CD4-positive, alpha-beta T cell treated with Interferon alpha-2 for 1 hour (primary cell): ENCODE measurements at regions not wholly inside any gene's neighbourhood (a gene's known extent, or its start where the extent isn't known, plus 50 kb on each side); places are given as distances from the start of the nearest gene placed in this dataset.

Experiments used
- DNase-seq, 2 donors: peaks; one replicate each; pipeline ENCODE4 v3.0.0-alpha.2; 2020 to 2022

- no peak for DNase-seq
Measured at GRCh38 chr9:126095546-126096190, 231.0 kb upstream of the MVB12B start.

- no peak for DNase-seq
Measured at GRCh38 chr9:126096340-126096739, 230.3 kb upstream of the MVB12B start.

- DNase-seq = no peak
Measured at GRCh38 chr9:126097679-126098078, 228.9 kb upstream of the MVB12B start.

DNA sequence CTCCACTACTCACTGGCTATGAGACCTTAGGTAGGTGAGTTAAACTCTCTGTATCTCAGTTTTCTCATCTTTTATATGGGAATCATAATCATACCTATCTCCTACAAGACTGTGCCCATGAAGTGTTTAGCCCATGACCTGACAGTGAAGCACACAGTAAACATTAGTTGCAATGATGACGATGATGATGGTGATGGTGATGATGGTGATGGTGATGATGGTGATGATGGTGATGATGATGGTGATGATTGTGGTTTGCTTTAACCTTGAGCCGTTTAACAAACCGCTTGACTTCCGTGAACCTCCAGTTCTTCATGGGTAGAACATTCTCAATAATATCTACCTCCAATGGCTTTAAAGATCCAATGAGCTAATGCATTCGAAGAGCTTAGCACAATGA is 220.2 kb upstream of the MVB12B start:
- DNase-seq = no peak

DNA sequence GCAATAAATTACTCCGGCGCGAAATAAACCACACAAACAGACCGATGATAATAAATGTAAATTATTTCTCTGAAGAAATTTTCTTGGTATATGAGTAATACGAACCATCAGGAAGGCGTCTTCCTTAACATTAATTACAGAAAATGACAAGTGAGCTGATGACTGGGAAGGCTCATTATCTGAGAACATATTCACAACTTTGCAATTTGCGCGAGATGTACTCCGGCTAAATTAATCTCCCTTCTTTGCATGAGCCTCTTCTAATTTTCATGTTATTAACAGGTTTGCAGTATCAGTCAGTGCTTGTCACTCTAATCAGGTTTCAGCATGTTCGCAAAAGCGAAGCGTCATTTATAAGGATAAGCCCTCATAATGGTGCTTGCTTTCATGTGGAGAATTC is 218.9 kb upstream of the MVB12B start:
- DNase-seq = no peak

DNA sequence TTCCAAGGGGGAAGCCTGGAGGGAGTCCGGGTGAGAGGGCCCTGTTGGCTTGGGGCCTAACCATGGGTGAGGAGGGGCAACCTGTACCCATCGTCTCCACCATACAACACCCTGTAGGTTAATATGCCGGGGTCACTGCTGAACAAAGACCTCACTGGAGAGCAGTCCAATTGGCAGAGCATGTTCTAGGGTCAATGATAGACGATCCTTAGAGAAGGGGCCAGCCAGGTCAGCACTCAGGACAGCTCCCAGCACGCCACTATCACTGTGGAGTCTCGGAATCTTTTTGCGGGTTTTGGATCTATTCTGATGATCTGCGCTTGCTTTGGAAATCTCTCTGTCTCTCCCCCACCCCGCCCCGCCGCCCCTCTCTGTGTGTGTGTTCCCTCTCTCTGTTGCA is 218.4 kb upstream of the MVB12B start:
- no peak for DNase-seq

DNA sequence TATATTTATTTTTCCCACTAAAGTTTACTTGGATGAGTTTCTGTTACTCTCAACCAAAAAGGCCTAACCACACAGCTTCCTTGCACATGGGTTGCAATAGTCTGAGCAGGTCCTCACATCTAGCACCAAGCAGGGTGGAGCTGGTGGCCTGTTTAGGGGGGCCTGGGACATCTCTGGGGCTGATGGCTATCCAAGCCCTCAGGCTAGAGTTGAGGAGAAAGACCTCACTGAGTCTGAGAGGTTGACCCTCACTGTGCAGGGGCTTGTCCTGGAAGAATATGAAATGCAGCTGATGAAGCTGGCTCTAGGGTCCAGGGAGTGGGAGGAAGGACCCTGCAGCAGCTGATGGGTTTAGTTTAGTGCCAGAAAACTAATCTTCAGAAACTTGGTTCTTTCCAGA is 217.1 kb upstream of the MVB12B start:
- no peak for DNase-seq

DNA sequence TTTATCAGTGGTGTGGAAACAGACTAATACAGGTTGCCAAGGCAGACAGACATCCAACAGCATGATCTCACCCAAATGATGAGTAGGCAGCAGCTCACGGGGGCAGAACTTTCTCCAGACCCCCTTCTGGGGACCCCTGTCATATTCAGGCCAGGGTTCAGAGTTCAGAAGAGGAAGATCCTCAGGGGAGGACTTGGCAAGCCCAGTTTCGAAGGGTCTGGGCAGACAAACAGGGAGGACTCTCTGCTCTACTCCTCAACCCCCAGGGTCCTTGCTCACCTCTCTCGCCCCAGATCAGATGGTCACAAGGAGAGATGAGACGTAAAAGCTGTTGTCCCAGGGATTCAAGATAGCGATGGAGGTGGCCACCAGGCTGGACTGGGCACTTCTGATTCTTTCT is 215.1 kb upstream of the MVB12B start:
- DNase-seq = no peak

DNA sequence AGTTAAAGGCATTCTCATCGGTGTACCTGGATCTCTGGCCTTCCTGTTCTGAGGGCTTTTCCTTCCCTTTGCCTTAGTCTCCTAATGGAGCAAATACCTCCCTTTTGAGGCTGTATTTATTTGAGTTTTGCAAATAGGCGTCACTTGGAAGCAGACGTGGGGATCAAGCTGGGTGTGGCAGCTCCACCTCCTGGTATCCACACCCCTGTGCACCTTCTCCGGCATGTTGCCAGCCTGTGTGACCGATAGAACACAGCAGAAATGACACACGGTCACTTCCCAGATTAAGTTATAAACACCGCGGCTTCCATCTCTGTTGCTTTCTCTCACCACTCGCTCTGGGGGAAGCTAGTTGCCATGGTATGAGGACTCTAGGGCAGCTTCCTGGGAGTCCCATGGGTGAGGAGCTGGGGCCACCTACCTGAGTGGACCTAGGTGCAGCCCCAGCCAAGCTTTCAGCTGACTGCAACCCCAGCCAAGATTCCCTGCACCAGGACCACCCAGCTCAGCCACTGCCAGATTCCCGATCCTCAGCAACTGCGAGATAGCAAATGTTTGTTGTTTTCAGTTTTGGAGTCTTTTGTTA is 214.4 kb upstream of the MVB12B start:
- no peak for DNase-seq

- DNase-seq = no peak
Measured at GRCh38 chr9:126113176-126113575, 213.5 kb upstream of the MVB12B start.

DNA sequence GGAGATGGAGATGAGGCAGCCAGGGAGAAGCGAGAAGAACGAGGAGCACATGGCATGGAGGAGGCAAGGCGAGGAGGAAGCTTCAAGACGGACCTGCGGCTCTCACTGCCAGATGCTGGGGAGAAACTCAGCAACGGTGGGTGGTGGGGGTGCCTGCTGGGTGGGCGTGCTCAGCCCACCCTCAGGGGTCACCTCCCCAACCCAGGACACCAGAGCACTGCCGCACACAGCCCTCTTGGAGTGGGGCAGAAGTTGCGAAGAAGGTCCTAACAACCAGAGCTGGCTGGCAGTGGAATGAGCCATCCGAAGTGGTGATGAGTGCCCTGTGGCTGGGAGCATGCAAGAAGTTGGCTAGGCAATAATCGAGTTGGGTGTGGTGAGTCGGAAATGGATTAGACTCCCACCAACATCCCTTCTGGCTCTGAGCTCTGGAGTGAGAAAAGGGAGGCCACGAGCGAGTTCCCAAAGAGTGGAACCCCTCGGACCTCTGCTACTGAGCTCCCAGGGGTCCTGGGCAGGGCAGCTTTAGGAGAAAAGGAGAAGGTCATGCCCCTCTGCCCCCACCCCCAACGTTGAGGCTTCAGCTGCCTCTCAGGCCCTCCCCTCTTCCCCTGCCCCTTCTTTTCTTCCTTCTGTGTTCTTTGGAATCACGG is 212.7 kb upstream of the MVB12B start:
- DNase-seq = no peak

- no peak for DNase-seq
Measured at GRCh38 chr9:126114409-126114760, 212.2 kb upstream of the MVB12B start.

DNA sequence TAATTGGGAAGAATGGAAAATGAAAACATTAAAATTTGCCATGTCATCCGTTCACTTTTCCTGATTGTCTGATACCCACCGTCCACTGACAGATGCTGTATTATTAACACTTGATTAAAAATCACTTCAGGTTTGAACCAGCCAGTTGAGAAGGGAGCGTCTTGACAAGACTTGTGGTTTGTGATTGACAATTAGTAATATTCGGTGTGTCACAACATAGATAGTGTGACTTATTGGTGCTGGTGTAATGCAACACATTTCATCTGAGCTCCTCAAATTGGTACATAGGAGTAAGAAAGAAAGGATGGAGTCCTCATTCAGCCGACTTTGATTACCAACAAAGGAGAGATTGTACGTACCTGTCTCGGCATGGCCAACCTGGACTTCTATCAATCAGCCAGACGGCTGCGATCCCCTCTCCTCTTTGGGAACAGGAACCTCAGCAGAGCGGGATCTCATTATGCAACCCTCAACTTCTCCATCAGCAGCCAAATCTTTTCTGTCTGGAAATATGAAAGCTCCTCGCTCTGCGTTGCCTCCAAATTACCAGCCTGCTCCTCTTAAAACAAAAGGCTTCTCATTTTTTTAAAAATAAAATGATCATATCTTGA is 211.7 kb upstream of the MVB12B start:
- no peak for DNase-seq

DNA sequence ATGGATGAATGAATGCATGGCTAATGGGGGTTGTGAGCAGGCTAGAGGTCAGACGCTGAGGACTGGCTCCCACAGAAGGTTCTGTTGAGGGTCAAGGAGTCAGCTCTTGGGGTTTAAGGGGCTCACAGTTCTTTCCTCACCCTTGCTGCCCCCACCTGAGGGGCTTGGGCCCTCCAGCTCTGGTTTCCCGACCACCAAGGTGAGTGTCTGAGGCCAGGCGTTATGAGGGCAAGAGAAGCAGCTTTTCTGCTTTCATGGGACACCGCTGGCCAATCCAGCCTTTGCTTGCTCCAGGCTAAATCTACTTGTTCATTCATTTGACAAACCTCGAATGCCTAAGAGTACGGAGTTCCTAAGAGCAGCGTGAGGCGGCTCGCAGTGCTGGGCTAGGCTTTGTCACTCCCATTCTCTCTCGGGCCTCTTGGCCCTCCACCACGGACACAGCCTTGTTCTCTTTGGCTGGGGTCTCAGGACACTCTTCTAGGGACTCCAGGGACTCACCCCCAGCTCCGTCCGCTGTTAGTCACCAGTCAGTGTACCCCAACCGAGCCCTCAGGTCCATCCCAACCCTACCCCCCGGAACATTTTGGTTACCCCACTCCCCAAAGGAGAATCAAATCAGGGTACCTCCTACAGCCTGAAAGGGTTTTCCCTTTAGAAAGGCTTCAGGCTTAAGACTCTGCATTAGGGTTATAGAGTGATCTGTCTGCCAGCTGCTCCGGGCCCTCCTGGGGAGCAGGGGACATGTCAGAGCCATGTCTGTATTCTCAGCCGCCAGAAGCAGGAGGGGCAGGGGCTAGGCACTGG is 210.1 kb upstream of the MVB12B start:
- DNase-seq = no peak

GRCh38 chr9:126117158-126117425 is 209.5 kb upstream of the MVB12B start:
- DNase-seq = no peak

DNA sequence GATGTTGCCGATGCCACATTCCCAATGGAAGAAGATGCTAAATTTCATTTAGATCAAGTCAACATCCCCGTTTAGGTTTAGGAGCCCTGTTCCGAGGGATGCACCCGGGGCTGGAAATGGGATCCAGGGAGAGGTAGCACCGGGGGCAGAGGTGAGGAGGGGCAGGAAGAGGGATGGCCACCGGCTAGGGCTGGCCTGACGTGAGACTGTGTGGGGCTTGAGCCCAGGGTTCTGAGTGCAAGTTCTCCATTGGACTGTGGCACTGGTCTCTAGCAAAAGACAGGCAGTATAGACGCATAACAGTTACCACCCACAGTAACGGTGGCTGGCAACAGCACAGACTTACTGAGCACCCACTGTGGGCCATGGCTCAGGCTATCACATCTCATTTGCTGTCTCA is 209.0 kb upstream of the MVB12B start:
- no peak for DNase-seq

DNA sequence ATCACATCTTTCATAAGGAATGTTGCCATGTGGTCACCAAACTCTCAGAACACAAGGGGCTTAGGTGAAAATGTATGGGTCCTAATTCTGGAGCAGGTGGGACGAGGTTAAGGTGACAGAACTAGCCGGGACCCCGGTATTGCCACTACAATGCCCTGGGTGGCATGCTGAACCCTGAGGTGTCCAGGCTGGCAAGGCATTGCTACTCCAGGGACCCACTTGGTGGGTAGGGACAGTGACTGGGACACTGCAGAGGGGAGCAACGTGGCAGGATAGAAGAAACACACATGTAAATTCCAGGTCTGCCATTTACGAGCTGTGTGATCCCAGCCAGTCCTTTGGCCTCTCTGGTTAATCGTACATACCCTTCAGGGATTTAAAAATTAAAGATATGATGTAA is 206.9 kb upstream of the MVB12B start:
- no peak for DNase-seq

GRCh38 chr9:126122901-126123616 is 203.6 kb upstream of the MVB12B start:
- no peak for DNase-seq

DNA sequence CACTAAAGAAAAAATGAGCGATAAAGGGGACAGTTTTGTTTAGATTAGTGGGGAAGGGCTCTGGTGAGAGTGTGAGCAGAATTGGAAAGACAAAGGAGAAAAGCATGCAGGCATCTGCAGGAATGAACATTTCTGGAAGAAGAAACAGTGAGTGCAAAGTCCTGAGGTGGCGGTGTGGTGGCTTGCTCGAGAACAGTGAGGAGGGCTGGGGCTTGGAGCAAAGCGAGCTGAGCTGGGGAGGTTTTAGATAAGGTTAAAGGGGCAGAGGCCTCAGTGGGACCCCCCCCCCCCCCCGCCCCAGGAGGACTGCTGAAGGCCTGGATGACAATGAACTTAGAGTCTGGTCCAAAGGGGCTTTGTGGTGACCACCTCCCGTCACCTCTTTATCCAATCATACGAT is 202.7 kb upstream of the MVB12B start:
- no peak for DNase-seq

DNA sequence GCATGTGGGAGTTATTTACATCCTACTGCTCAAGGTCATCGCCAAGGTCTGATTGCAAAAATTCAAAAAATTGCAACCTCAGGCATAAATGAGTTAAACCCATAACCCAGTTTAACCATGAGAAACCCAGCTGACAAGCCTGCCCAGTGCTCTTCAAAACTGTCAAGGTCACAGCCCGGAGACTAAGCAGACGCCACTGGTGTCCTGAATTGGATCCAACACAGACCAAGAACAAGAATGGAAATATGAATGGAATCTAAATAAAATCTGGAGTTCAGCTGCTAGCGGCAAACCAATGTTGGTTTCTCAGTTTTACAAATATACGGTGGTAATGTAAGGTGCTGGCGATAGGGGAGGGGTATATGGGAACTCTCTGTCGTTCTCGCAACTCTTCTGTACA is 201.5 kb upstream of the MVB12B start:
- no peak for DNase-seq

GRCh38 chr9:126125577-126125976 is 201.1 kb upstream of the MVB12B start:
- no peak for DNase-seq

- DNase-seq = no peak
Measured at GRCh38 chr9:126125992-126126409, 200.6 kb upstream of the MVB12B start.

DNA sequence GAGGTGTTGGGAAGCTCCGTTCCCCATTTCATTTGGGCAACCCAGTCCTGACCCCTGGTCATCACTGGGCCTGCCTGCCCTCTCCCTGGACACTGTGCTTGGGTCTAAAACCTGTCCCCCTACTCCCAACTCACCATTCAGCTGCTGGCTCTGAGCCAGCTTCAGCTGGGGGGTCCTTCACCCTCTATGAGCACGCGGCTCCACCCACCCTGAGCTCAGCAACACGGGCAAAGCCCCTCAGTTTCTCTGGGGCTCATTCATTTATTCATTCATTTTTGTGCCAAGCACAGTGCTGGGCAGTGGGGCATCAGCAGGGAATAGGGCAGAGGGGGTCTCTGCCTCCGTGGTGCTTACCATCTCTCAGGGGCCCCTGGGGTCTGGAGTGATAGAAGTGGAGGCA is 199.8 kb upstream of the MVB12B start:
- DNase-seq = no peak
